ENCODE measurements at regions not wholly inside any gene's neighbourhood (a gene's known extent, or its start where the extent isn't known, plus 50 kb on each side); places are given as distances from the start of the nearest gene placed in this dataset.
A peak's percentile ranks its signal among the peaks of the same experiment; 100 is the strongest.
"Not testable (repeated sequence)": the region's sequence is repeated elsewhere in the genome, so short reads cannot be mapped to it uniquely, and the experiment has no call there.

DNA sequence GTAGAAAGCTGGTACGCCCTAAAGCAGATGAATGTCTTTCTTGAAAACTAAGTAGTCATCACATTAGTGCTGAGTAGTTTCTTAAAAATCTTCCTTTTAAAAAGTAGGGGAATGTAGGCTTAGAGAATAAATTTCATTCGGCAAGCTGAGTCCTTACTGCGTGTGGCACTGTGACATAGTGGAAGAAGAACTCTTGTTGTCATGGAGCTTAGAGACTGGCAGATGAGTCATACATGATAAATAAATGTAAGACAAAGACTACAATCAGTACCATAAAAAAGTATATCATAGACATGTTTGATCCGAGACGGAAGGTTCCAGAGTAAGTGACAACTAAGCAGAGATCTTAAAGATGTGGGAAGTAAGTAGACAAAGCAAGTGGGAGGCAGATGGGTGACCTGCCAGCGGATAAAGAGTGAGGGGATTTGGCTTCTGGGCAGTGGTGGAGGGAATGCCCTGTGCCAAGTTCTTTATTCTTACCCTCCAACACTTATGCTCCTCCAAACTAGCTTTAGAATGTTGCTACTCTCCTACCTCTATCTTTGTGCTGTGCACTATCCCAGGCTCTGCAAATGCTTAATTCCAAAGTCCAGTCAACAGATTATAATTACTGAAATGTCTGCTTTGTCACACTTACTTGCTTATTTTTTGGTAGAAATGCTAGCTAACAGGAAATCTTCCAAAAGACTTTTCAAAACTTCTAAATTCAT is 608.5 kb upstream of the USP24 start:
- no peak for DNase-seq (ENCODE audit: low spot score)

DNA sequence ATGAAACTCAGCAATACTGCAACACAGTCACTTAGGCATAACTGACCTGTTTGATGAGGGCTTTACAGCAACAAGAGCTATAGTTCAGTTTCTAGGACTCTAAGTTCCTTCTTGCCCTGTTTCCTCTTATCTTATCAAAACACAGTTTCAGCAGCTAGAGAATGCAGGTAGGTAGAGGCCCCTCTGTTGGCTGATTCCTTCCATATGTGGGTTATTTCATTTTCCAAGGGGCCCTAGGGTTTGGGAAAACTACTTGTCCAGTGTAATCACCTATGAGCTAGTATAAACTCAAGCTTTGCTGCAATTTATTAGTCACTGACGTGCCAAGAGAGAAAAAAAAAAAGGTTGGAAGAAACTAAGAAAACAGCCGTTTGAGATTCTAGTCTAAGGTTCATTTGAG is 607.7 kb upstream of the USP24 start:
- DNase-seq (ENCODE audit: low spot score), result no peak

DNA sequence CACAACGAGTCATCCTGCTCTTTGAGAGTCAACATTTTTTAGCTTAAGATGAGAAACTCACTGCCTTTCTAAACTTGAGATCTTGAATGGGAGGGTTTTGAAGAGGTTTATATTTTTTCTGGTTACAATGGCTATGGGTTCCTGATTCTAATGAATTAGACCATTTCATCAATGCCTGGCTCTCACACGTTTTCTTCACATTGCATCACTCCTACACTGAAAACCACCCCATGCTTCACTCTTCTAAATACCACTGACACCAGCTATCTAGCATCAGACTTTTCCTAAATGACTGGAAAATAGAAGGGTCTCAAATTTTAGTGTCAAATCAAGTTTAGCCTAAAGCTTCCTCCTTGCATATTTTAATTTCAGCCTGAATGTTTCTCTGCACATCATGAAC is 606.1 kb upstream of the USP24 start:
- no peak for DNase-seq (ENCODE audit: low spot score)

DNA sequence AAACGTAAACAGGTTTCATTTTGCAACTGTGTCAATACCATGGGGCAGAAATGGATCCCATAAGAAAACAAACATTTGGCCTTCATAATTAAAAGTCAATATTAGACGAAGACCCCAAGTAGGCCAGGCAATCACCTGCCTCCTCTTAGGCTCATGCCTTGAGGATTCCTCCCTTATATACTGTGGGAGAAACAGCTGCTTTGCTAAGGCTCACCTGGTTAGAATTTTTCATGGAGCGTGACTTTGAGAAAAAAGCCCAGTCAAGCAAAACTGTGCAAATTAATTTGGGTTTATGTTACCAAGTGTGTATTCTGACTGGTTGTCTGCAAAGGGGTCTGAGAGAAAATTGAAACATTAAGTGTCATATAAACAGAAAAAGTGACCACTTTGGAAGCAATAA is 605.3 kb upstream of the USP24 start:
- DNase-seq (ENCODE audit: low spot score), result no peak

DNA sequence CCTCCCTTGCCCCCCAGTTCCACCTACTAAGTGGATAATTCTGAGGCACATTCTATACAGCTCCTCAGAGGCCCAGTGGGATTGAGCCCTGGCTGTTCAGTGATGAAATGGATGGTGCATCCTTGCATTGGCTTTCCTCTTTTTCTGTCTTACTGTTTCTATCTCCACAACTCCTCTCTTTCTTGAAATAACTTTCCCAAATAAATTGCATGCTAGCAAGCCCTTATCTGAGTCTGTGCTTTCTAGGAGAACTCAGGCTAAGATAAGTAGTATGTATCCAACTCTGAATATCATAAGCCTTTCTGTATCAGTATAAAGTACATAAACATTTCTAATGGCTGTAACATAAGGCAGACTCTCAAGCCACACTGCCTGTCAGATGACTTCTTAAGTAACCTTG is 603.8 kb upstream of the USP24 start:
- DNase-seq (ENCODE audit: low spot score), result no peak

DNA sequence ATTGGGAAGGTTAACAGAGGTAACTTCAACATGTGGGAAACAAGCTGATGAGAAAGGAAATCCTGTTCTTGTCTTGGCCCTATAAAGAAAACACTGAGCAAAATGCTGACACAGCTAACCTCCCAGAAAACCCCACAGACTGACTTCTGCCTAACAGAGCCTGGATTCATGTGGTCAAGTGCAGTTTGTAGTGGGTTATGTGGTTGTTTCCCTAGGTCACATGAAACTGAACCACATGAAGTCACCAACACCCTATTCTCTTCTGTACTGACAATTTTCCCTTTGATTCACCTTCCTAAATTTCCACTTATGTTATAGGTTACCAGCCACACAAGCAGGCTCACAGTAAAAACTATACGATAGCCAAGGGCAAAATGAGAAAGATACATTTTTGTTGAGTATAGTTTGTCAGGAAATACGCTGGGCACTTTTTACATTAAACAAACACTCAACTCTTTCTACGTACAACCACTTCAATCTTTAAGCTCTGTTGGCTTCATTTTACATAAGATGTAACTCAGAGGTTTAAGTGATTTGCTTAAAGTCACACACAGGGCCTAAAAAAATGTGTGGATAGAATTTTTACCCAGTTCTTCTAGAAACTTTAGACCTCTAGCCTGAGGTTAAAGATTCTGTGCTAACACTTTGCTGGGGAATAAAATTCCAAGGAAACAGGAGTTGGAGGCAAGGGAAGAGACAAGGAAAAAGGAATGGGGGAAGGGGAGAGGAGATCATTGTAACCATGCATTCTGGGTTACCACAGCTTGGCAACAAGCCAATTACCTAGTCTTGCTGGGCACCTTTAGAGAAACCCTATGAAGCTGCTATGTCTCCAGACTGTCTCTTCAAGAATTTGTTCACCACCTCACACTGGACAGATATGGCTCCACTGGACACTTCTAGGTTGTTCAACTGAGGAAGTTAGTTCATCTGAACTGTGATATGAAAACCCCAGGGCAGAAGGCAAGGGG is 601.6 kb upstream of the USP24 start:
- no peak for DNase-seq (ENCODE audit: low spot score)

DNA sequence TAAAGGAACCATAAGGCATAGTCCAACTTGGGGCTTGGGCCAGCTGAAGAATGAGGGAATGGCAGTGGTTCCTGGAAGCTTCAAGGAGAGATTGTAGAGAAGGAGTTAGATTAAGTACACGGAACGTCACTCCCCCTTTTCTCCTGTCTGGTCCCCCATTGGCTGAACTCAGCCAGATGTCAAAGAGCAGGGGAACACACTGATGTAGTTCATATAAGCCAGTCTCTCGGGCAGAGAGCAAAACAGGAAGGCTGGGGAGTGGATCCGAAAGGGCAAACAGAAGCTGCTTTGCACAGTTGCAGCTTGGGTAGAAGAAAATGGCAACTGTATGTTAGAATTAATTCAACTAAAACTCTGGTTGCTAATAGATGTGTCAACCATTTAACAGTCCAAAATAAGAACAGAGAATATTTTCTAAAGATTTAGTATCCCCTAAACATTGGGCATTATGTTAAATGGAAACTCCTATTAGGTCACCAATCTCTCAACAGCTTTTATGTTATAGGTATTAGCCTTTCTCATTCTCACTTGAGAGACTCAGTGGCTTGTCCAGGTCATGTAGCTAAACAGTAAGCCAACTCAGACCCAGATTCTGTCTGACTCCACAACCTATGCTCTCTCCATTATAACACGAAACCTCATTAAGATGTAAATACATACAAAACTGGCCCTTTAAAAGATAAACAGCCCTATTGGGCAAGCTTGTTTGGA is 600.7 kb upstream of the USP24 start:
- DNase-seq (ENCODE audit: low spot score), result no peak

DNA sequence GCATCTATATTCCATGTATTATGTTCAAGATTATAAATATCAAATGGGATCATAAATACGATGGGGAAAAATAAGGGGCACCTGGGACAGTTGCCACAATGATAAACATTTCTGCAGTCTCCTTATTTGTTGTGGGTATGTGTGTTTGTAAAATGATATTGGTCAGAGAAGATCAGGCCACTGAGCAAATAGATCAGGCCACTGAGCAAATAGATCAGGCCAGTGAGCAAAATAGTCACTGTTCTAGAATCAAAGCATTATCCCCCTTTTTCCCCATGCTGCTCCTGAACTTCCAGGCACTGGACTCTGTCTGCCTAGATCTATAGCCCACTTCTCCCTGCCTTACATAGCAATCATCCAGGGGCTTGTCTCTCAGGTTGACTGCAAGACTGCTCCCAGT is 599.8 kb upstream of the USP24 start:
- DNase-seq (ENCODE audit: low spot score), result no peak

DNA sequence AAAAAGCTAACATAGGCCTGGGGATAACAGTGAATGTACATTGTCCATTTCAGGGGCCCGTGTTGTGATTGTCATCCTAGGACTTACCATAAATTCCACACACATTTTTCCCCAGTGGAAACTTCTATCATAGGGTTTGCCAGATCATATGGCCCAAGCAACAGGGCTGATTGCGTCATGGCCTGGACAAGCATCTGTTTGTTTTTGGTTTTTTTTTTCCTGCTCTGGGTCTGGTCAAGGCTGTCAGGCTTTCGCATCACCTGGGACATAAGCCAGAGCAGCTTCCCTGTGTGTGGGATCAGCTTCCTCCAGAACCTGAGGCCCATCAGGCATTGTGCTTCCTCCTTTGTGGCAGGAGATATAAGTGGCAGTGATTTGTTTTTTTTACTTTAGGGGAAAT is 598.5 kb upstream of the USP24 start:
- DNase-seq (ENCODE audit: low spot score), result no peak

DNA sequence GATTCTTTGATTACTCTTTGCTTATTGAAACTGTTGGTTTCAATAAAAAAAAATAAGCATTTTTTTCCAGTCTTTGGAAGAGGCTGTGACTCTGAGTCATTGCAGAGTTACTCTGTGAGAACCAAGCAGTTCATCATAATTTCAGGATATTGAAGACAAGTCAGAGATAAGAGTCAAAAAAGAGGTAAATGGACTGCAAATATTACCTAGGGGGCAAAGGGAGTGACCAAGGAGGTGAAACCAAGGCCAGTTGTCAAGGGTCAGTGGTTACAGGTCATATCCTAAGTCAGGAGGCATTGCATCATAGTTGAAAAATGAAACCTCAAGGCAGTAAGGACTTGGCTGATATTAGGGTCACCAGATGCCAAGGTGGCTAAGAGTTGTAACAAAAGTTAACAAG is 597.1 kb upstream of the USP24 start:
- no peak for DNase-seq (ENCODE audit: low spot score)

DNA sequence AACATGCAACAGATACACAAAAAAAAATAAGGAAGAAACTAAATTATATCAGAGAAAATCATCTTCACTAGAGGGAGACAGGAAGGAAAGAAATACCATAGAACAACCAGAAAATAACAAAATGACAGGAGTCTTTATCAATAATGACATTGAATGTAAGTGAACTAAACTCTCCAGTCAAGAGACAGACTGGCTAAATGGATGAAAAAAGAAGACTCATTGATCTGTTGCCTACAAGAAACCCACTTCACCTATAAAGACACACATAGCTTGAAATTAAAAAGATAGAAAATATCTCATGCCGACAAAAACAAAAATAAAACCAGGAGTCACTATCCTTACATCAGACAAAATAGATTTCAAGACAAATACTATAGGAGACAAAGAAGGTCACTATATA is 593.1 kb upstream of the USP24 start:
- no peak for DNase-seq (ENCODE audit: low spot score)

DNA sequence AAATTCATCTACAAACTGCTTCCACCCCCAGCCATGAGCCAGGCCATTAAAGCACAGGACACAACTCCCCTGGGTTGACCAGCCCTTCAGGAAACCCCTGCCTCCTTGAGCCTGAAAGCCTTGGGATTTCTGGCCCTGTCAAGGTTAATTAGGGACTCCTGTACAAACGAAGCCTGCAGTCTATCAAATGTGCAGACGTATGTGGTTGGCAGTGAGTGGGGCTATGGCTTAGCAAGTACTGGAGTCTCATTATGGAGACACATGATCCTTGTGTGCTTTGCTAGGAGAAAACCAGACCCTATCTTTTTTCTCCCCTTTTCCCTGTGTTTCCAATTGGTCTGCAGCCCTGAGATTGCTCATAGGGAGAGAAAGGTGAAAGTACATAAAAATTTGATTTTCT is 588.3 kb upstream of the USP24 start:
- DNase-seq (ENCODE audit: low spot score), result no peak

DNA sequence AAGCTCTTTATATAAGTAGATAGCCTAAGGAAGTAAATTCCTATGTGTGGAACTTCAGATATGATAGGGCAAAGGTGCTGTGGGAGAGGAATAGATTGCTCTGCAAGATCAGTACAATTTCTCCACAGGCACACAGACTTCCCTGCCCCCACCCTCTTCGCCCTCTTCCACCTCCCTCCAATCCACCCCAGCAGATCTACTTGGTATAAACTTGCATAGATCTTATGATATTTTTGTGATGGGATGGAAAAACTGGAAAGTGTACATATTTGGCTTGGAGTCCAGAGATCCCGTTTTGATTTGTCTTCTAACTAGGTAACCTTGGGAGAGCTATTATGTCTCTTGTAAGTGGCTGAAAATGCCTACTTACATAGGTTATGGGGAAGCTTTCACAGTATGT is 586.3 kb upstream of the USP24 start:
- no peak for DNase-seq (ENCODE audit: low spot score)

DNA sequence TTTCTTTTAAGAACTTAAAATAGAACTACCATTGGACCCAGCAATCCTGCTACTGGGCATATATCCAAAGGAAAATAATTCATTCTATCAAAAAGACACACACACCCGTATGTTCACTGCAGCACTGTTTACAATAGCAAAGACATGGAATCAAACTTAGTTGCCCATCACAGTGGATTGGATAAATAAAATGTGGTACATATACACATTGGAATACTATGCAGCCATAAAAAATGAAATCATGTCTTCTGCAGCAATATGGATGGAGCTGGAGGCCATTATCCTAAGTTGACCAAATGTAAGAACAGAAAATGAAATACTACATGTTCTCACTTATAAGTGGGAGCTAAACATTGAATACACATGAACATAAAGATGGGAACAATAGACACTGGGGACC is 585.3 kb upstream of the USP24 start:
- no peak for DNase-seq (ENCODE audit: low spot score)

DNA sequence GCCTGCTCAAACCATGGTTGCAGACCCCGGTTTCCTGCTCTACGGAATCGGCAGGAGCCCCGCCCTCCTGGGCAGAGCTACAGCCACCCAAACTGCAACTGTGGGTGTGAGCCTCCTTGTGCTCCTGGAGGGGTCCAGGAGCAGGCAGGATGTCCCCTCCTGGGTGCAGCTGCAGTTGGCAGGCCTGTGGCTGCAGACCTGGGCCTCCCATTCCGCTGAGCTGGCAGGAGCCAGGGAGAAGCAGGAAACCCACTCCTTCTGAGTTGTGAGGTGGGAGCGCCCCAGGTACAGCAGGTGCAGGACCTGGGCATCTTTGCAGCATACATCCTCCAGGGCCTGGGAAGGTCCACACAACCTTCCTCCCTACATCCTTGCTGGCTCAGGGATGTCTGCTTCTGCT is 578.7 kb upstream of the USP24 start:
- no peak for DNase-seq (ENCODE audit: low spot score)

DNA sequence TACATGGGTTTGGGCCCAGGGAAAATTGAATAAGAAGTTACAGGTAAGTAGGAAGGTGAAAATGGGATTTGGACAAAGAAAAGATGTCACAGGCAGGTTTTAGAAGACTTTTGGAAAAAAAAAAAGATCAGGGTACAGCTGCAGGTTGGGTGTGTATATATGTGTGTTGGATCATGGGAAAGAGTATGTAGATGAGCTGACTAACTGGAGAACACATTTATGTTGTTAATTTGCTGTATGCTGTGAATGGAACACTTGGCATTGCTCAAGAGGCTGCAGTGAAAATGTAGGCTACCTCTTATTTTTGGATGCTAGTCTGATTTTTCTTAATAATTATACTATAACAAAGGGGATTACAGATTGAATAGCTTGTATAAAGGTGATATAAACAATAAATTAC is 577.7 kb upstream of the USP24 start:
- DNase-seq (ENCODE audit: low spot score), result no peak

DNA sequence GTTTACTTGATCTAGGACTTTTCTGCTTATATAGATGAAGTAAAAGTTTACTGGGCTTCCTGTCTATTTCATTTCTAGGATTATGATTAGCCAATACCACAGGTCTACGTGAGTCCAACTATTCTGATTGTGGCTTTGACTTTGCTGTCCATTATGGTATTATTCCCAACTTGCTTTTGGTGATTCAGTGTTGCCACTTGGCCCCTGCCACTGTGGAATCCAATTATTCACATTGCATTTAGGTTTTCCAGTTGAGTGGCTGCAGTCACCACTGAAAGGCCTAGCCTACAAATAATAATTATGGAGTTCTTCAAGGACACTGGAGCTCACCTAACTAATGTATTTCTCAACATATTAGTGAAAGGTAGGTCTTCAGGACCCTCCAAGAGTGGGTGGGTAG is 574.3 kb upstream of the USP24 start:
- DNase-seq (ENCODE audit: low spot score), result no peak

DNA sequence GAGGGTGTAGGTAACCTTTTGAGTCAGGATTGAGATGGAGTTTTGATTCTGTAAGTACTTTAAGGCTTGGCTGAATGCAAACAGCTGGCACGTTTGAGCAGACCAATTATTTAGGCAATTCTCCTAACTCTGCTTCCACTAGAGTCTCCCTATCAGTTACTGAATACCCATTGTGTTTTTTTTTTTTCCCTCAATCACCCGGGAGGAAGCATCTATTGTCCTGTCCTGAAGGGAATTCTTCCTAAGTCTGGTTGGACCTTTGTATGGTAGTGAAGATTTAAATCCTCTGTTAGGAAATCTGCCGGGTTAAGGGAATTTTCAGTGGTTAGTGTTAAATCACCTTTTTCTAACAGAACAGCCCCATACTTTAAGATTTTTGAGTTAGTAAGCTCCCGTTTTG is 571.2 kb upstream of the USP24 start:
- no peak for DNase-seq (ENCODE audit: low spot score)

DNA sequence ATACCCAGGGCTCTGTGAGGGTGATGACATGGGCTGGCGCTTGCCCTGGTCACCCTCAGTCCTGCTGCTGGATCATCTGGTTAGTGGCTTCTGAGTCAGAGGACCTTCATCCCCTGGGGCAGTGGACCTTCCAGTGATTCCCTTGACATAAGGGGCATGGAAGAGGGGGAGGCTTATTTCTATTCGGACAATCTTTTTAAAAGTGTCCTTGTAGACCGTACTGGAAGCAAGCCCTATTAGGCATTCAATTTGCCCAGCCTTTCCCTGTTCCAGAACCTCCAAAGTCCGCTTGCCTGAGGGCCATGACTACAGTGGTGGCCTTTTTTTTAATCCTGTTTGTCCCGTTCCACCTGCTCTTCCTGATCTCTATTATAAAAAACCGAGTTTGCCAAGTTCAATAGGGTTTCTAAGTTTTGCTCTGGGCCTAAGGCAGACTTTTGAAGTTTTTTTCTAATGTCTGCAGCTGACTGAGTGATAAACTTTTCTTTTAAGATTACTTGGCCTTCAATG is 569.8 kb upstream of the USP24 start:
- not testable (repeated sequence) for DNase-seq (ENCODE audit: low spot score)

DNA sequence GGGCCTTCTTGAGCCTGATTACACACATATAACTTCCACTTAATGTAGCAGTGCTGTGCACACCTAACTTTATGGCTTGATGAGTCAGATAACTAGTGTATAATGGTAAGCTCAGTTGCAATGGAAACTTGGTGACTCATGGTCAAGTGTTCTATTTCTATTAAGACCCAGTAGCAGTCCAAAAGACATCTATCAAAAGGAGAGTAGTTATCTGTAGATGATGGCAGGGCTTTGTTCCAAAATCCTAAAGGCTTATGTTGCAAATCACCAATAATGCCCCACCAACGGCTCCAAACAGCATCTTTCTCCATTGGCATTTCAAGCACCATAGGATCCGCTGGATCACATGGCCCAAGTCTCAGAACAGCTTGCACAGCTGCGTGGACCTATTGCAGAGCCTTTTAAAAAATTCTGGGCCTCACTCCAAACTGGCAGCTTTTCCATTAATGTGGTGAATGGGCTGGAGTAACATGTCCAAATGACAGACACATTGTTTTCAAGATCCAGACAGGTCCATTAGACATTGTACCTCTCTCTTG is 566.8 kb upstream of the USP24 start:
- peak; percentile 70 for DNase-seq (ENCODE audit: low spot score)

DNA sequence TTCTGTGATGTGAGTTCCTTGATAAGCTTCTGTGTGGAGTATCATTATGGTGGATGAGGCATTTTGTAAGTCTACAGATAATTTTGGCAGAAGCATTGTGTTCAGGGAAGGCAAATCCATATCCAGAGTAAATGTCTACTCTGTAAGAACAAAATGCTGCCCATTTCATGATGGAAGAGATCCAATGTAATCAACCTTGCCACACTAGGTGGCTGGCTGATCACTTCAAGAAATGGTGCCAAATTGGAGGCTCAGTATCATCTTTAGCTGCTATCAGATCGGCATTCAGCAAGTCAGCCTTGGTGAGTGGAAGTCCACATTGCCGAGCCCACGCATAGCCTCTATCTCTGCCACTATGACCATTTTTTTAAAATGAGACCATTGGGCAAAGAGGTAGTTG is 565.8 kb upstream of the USP24 start:
- DNase-seq (ENCODE audit: low spot score), result no peak

DNA sequence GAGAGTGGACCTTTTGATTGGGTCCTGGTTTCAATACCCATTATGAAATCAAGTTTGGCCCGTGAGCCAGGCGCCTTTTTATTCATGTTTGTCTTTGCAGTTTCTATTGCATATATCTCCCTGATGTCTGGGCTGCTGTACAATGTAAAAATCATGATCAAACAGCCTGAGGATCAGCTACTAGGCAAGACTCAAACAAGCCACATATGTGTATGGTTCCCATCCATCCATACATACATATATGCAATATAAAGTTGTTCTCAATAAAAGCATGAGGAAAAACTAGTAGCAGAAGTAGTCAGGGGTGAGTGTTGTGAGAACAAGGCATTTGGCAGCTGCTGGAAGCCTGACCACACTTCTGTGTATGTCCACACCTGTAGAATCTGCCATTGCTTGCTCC is 562.4 kb upstream of the USP24 start:
- DNase-seq (ENCODE audit: low spot score), result no peak

Data from LoVo (cell line).